OCI-LY7 (cell line): ENCODE measurements at regions not wholly inside any gene's neighbourhood (a gene's known extent, or its start where the extent isn't known, plus 50 kb on each side); places are given as distances from the start of the nearest gene placed in this dataset.

Source experiments
- CTCF ChIP-seq: fragments of 200-600 bp; sonication (generic); conservative IDR thresholded peaks from 2 replicates; pipeline ENCODE4 v1.5.1; 2014; ENCODE audit warnings: mild to moderate bottlenecking, antibody characterized with exemption, low read length, moderate library complexity, mixed read lengths
- EZH2phosphoT487 ChIP-seq: fragments of 200-600 bp; sonication (generic); IDR thresholded peaks from 2 replicates; pipeline ENCODE4 v1.6.1; 2018; ENCODE audit warnings: low read depth, borderline replicate concordance, mild to moderate bottlenecking, mixed run types, antibody characterized with exemption, low read length, moderate library complexity, mixed read lengths

- TF ChIP-seq CTCF (no peak), EZH2phosphoT487 (no peak)
Observed at GRCh38 chr1:165078391-165078790, 278.1 kb downstream of the LMX1A start.
